ENCODE measurements at regions not wholly inside any gene's neighbourhood (a gene's known extent, or its start where the extent isn't known, plus 50 kb on each side); places are given as distances from the start of the nearest gene placed in this dataset.
"Not testable (repeated sequence)": the region's sequence is repeated elsewhere in the genome, so short reads cannot be mapped to it uniquely, and the experiment has no call there.

DNA sequence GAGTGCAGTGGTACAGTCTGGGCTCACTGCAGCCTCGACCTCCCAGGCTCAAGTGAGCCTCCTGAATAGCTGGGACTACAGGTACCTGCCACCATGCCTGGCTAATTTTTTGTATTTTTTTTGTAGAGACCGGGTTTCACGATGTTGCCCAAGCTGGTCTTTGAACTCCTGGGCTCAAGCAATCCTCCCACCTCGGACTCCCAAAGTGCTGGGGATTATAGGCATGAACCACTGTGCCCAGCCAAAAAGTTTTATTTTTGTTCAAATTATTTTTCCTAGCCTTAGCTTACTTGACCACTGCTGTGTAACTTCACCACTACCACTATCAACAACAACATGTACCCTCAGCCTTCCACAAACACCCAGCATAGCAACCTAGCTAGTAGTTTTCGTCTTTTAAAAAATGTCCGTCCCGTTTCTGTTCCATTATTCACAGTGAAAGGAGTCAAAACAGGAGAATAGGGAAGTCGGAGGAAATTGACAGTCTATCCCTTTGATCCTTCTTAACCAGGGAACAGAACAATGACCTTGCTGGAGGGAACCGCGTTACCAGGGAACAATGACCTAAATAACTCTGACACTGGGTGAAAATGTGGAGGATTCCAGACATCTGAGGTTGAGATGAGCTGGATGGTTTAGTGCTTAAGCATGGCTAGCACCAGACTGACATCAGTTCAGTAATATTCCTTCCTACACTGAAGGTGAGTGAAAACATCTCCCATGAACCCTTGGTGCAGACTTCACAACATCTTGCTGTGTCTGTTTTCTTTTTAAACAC lies 69.2 kb upstream of the ARL4C start:
- intact Hi-C loops (cut with DNase I), result no loop called here
- no peak for DNase-seq

DNA sequence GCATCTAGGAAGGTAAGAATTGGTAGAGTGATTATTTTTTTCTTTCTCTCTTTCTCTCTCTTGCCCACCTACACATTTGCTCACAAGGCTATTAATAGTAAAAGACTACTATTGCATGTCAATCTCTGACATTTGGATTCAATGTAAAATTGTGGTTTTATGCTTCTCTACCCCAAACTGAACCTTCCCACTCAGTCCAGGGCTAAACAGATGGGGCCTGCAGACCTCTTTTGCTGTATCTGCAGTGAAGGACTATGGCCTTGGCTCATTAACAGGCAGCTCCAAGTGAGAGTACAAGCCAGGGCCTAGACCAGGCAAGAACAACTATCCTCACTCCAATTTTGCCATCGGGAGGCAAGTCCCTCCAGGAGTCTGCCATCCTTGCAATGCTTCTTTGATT lies 68.3 kb upstream of the ARL4C start:
- intact Hi-C loops (cut with DNase I), result no loop called here
- no peak for DNase-seq

DNA sequence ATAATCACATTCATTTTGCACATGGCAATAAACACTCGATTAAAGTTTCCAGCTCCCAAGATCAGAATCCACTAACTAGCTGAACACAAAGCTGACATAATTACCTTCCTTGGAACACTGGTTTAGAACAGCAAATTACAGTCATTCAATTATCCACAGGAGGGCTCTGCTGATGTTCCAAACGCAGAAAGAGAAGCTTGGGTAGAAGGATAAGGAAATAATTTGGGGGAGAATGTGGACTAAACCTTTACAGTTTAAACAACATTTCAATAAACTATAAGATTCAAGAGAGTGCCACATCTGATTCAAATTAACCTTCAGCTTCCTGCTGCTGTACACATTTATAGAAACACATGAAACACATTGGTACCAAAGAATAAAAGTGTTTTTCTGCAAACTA lies 67.8 kb upstream of the ARL4C start:
- intact Hi-C loops (cut with DNase I), result no loop called here
- DNase-seq, result peak in 1 of 42 donors; percentile 22

DNA sequence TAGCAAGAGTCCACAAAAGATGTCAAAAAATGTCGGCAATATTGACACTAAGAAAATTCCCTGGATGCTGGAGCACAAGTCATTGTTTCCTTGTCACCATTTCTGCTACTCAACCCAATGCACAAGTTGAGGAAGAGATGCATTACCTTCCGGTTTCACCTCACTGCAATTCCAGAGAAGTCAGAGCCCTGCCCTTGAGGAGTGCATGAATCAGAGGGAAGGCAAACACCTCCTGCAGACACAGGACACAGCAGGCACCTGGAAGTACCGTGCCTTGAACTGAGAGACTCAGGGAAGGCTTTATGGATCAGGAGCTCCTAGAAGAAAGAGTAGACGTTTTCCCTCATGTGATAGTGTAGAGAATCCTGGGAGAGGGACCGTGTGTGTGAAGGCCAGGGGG lies 62.7 kb upstream of the ARL4C start:
- intact Hi-C loops (cut with DNase I), result no loop called here
- no peak for DNase-seq

DNA sequence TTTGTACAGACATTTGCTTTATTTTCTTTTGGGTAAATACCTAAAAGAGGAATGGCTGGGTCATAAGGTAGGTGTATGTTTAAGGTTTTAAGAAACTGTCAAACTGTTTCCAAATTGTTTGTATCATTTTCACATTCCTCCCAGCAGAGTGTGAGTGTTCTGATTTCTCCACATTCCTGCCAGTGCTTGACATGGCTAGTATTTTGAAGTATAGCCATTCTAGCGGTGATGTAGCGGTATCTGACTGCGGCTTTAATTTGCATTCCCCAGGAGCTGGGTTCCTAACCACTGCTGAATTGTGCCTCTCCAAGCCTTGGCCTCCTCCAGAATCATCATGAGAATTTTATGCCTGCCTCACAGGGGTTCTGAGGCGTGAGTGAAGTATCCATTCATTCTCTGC lies 61.8 kb upstream of the ARL4C start:
- DNase-seq, result no peak
- intact Hi-C loops (cut with DNase I), result no loop called here

DNA sequence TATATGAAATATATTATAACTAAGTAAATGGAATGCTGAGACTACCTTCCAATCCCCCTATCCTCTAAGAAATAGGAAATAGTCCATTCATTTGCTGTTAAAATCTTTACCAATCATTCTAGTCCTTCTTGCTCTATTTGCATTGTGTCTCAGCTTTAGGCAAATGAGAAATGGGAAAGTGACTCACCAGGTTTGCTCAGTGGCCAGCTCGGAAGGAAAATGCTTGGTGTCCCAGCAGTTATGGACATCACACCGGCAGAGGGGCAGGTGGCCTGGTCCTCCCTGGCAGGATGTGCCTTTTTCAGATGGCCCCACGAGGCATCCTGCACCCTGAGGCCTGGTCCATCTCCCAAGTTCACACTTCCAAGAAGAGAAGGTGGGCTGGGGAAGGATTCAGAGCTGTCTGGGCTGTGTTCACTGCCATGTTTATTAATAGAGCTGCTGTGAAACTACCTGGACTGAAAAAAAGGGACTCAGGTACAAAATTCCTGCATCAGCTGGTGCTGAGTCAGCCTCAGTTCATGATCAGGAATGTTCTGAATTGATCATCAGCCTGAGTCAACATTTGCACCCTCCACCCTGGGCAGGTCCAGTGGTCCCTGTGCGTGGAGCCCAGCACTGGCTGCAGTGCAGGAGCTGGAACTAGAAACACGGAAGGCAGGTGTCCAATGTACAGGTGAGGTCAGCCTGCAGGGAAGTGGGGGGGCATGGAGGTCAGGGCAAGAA lies 60.1 kb upstream of the ARL4C start:
- intact Hi-C loops (cut with DNase I), result no loop called here
- no peak for DNase-seq

DNA sequence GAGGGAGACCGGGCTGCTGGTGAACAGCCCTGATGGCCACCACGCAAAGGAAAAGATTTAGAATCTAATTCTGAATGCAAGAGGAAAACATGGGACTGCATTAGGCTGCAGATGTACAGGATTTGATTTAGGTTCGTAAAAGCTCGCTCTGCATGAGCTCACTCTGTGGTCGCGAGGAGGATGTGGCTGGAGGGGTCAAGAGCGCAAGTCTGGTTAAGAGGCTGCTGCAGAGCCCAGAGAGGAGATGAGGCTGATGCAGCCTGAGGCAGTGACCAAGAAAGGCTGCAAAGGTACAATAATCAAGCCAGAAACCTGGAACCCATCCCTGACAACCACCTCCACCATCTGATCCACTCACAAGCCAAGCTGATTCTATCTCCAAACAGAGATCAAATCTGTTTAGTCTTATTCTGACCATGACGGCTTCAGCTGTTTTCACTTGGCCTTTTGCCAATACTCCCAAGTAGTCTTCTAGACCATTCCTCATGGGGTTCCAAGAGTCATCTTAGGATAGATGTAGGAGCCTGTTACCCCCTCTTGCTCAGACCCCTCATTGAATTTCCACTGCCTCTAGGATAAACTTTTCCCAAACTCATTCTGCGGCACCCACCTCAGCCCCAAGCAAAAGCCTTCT lies 58.9 kb upstream of the ARL4C start:
- no peak for DNase-seq
- intact Hi-C loops (cut with DNase I), result no loop called here

DNA sequence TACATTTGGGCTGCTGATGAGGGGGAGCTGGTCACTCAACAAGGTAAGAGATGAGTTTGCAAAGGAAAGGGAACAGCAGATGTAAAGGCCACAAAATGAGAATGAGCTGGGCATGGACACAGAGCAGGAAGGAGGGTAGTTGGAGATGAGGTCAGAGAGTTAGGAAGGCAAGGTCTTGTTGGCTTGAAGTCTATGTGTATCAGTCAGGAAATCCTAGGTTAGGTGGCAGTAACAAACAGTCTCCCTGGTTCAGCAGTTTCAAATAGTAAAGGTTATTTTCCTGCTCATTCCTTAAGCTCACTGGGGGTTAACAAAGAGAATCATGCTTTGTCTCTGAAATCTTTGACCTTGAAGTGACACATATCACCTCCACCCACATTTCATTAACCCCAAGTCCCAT lies 58.3 kb upstream of the ARL4C start:
- no peak for DNase-seq
- intact Hi-C loops (cut with DNase I), result no loop called here

DNA sequence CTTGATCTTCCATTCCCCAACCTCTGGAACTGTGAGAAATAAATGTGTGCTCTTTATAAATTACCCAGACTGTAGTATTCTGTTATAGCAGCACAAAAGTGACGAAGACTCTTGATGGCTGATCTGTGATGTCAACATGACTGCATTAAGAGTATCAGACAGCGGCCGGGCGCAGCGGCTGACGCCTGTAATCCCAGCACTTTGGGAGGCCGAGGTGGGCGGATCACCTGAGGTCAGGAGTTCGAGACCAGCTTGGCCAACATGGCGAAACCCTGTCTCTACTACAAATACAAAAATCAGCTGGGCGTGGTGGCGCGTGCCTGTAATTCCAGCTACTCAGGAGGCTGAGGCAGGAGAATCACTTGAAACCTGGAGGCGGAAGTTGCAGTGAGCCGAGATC lies 56.3 kb upstream of the ARL4C start:
- intact Hi-C loops (cut with DNase I); DNase-seq: not testable (repeated sequence)

DNA sequence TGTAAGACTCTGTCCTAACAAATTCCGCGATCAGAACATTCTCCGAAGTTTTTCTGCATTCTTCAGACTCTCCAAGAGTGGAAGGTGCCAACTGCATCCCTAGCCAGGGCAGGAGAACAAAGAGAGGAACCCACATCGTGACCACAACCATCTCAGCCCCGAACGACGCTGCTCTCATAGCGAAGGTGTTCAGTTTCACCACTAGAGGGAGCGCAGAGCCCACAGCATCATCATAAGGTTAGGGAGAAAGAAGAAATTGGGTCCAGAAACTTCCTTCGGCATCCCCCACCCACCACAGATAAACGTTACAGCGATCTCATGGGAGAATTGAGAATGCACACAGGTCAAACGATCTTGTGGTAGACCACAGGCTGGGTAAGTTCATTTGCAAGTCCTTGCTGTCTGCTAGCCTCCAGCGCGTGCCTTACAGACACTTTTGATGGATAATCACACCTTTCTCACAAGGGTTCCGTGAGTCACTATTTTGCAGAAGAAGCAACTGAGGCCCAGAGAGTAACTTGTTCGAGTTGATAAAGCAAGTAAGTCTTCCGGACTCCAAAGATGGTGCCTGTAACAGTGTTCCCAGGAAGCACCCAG lies 53.7 kb upstream of the ARL4C start:
- intact Hi-C loops (cut with DNase I), result loop anchor here (2.0 kb wide), 1 partner anchor 566 kb away; no protein-coding TSS in a partner anchor
- peak; percentile 26 to 85 (median 68) for DNase-seq

DNA sequence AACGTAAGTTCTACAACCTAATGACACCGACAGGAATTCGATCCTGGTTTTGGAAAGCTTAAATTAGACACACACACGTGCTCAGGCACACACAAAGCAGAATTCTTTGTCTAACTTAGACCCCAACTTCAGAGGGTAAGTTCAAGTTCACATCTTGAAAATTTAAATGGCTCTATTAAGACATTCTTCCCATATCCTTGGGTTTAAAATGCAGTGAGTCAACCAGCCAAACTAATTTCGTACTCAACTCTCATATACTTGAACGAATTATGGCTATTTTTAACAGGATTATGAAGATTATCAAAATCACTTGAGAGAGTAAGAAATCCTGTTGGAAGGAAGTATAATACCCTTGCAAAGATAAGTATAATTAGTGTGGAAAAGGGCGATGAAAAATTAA lies 53.2 kb upstream of the ARL4C start:
- DNase-seq, result no peak
- intact Hi-C loops (cut with DNase I), result loop anchor here (2.0 kb wide), 1 partner anchor 567 kb away; no protein-coding TSS in a partner anchor

DNA sequence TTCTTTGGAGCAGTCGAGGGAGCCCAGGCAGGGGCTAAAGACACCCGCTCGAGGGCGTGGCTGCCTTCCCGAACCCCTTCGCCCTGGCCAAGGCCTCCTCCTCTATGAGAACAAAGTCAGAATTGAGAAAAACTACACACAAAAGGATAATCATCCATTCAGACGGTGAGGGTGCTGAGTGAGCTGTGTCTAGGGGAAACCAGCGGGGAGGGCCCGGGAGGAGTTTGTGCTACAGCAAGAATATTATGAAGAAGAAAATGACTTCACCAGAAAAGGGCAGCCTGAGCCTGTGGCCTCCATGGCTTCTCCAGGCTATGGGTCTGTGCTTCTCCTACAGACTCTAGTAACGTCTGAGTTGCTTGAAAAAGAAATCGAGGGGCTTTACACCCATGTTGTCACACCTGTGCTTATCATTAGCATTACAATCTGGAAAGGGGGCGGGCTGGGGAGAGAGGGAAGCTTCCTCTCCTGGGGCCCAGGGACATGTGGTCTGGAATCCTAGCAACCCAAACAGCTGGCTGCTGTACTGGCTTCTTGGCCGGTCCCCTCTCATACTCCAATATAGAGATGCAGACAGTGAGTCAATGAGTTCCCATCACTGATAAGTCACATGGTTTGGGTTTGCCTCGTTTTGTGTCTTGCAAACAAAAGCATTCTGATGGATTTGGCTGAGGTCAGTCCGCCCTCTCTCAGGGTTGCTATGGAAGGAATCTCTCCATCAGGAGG lies 52.0 kb upstream of the ARL4C start:
- intact Hi-C loops (cut with DNase I), result loop anchor here (10.0 kb wide), 2 partner anchors 414 to 574 kb away; no protein-coding TSS in a partner anchor
- DNase-seq, result peak in 12 of 42 donors; percentile 10 to 64 (median 22)

DNA sequence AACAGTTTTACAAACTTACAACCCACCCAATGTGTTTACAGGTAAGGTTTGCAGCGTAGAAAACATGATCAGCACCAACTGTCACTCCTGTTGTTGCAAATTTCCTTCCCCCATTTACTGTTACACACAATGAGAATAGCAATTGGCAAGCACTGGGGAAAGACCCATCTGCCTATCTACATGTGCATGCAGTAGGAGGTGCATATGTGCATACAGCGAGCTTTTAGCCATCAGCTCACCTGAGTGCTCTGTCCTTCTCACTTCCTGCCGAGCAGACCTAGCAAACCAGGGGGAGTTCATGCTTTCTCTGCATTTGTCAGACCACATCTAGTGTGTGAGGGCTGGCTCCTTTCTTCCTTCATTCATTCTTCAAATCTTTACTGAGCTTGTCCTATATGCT lies 49.9 kb upstream of the ARL4C start:
- intact Hi-C loops (cut with DNase I), result loop anchor here (10.0 kb wide), 2 partner anchors 412 to 572 kb away; no protein-coding TSS in a partner anchor
- DNase-seq, result no peak

All from head of caudate nucleus (tissue), 42 donors.